GM12878 (cell line): ENCODE measurements at regions not wholly inside any gene's neighbourhood (a gene's known extent, or its start where the extent isn't known, plus 50 kb on each side); places are given as distances from the start of the nearest gene placed in this dataset.

Source experiments
- CTCF ChIP-seq, 3 experiments: IDR thresholded peaks in 2 of 3; conservative IDR thresholded peaks in 1 of 3; 2 replicates each; pipeline ENCODE4 v1.5.1; 2011; ENCODE audit warnings: low read depth in 3 of 3, low read length in 3 of 3, mild to moderate bottlenecking in 3 of 3, control low read depth in 2 of 3, moderate library complexity in 2 of 3, inconsistent platforms in 1 of 3, mixed read lengths in 1 of 3; ENCODE audit not compliant: control insufficient read depth in 2 of 3, insufficient read depth in 1 of 3; ENCODE audit errors: extremely low read depth in 1 of 3
- EP300 ChIP-seq, 2 experiments: fragments of 150-350 bp in 1 of 2; IDR thresholded peaks; 2 replicates each; pipeline ENCODE4 v1.6.1; 2011 to 2012; ENCODE audit warnings: low read depth in 2 of 2, low read length in 2 of 2, borderline replicate concordance in 1 of 2, improper control_type of control experiment in 1 of 2, inconsistent platforms in 1 of 2; ENCODE audit not compliant: control insufficient read depth in 1 of 2
- ESRRA ChIP-seq: IDR thresholded peaks from 2 replicates; pipeline ENCODE4 v1.6.1; 2012; ENCODE audit warnings: mild to moderate bottlenecking, low read length, improper control_type of control experiment
- FOXK2 ChIP-seq: fragments of 450-650 bp; IDR thresholded peaks from 2 replicates; pipeline ENCODE4 v1.6.1; 2017; ENCODE audit warnings: mild to moderate bottlenecking, moderate library complexity
- GABPA ChIP-seq: IDR thresholded peaks from 2 replicates; pipeline ENCODE4 v1.6.1; 2014; ENCODE audit warnings: antibody characterized with exemption, low read depth, mild to moderate bottlenecking, inconsistent platforms
- KDM1A ChIP-seq: fragments of 200-600 bp; sonication (generic); IDR thresholded peaks from 2 replicates; pipeline ENCODE4 v1.6.1; 2016; ENCODE audit warnings: borderline replicate concordance
- MAX ChIP-seq: IDR thresholded peaks from 2 replicates; pipeline ENCODE4 v1.6.1; 2012; ENCODE audit warnings: low read depth, low read length, improper control_type of control experiment
- POLR2AphosphoS5 ChIP-seq: IDR thresholded peaks from 2 replicates; pipeline ENCODE4 v1.6.1; 2011; ENCODE audit warnings: mild to moderate bottlenecking, low read length, inconsistent platforms
- RAD21 ChIP-seq: IDR thresholded peaks from 2 replicates; pipeline ENCODE4 v1.6.1; 2011; ENCODE audit warnings: mild to moderate bottlenecking, low read depth, low read length, moderate library complexity; ENCODE audit not compliant: insufficient read depth
- SKIL ChIP-seq: fragments of 450-650 bp; IDR thresholded peaks from 2 replicates; pipeline ENCODE4 v1.6.1; 2017; ENCODE audit warnings: mild to moderate bottlenecking, low read depth, inconsistent platforms; ENCODE audit not compliant: poor library complexity, severe bottlenecking
- STAT3 ChIP-seq: IDR thresholded peaks from 2 replicates; pipeline ENCODE4 v1.6.1; 2011; ENCODE audit warnings: low read depth, low read length, improper control_type of control experiment
- TBL1XR1 ChIP-seq: IDR thresholded peaks from 2 replicates; pipeline ENCODE4 v1.6.1; 2012; ENCODE audit warnings: low read depth, low read length, improper control_type of control experiment

GRCh38 chr10:2463316-2463715, 604.0 kb upstream of the PFKP start:
- TF ChIP-seq EP300 (IDR thresholded peaks at IDR 0.05; ENCODE audit: borderline replicate concordance in 1 of 2, control insufficient read depth in 1 of 2, low read depth in 2 of 2, low read length in 2 of 2) = no peak
- TF ChIP-seq KDM1A = no peak
- no peak for TF ChIP-seq STAT3
- TF ChIP-seq CTCF (IDR thresholded peaks at IDR 0.05 in 2 of 3, conservative IDR thresholded peaks at IDR 0.05 in 1 of 3; ENCODE audit: control insufficient read depth in 2 of 3, extremely low read depth in 1 of 3, insufficient read depth in 1 of 3, low read depth in 3 of 3, low read length in 3 of 3) = no peak
- no peak for TF ChIP-seq TBL1XR1
- TF ChIP-seq MAX = no peak
- TF ChIP-seq FOXK2 = no peak
- TF ChIP-seq GABPA = no peak
- TF ChIP-seq POLR2AphosphoS5 = no peak
- no peak for TF ChIP-seq ESRRA
- TF ChIP-seq SKIL = no peak
- TF ChIP-seq RAD21 = no peak
